Transverse colon (tissue), 4 donors: ENCODE measurements at regions not wholly inside any gene's neighbourhood (a gene's known extent, or its start where the extent isn't known, plus 50 kb on each side); places are given as distances from the start of the nearest gene placed in this dataset.

Experiments used
- EP300 ChIP-seq: sonication (generic); formaldehyde crosslinking; IDR thresholded peaks from one replicate; pipeline ENCODE4 v1.6.1; 2017; ENCODE audit warnings: antibody characterized with exemption, low read depth
- POLR2A ChIP-seq: fragments of 450-650 bp; IDR thresholded peaks from one replicate; pipeline ENCODE4 v1.6.1; 2016; ENCODE audit warnings: antibody characterized with exemption, mild to moderate bottlenecking, moderate library complexity
- POLR2AphosphoS5 ChIP-seq, 3 donors: sonication (generic); formaldehyde crosslinking; IDR thresholded peaks; one replicate each; pipeline ENCODE4 v1.6.1; 2016; ENCODE audit warnings: antibody characterized with exemption in 3 of 3
- TF ChIP-seq, protein P1 (sequence below), 5 experiments: fragments of 200-600 bp in 3 of 5; fragments of 450-650 bp in 2 of 5; sonication (generic) in 3 of 5; IDR thresholded peaks; 1 replicate in 2 of 5; 2 replicates in 3 of 5; pipeline ENCODE4 v1.5.1; 2016 to 2017; ENCODE audit warnings: antibody characterized with exemption in 5 of 5, inconsistent platforms in 3 of 5, mild to moderate bottlenecking in 2 of 5, moderate library complexity in 1 of 5

GRCh38 chr2:146461068-146461467, 1383.8 kb upstream of the ACVR2A start:
- TF ChIP-seq EP300 (no peak), POLR2A (no peak), POLR2AphosphoS5 (IDR thresholded peaks at IDR 0.05) (no peak)
- TF ChIP-seq, protein P1, sequence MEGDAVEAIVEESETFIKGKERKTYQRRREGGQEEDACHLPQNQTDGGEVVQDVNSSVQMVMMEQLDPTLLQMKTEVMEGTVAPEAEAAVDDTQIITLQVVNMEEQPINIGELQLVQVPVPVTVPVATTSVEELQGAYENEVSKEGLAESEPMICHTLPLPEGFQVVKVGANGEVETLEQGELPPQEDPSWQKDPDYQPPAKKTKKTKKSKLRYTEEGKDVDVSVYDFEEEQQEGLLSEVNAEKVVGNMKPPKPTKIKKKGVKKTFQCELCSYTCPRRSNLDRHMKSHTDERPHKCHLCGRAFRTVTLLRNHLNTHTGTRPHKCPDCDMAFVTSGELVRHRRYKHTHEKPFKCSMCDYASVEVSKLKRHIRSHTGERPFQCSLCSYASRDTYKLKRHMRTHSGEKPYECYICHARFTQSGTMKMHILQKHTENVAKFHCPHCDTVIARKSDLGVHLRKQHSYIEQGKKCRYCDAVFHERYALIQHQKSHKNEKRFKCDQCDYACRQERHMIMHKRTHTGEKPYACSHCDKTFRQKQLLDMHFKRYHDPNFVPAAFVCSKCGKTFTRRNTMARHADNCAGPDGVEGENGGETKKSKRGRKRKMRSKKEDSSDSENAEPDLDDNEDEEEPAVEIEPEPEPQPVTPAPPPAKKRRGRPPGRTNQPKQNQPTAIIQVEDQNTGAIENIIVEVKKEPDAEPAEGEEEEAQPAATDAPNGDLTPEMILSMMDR (IDR thresholded peaks at IDR 0.05), result no peak
